Muscle layer of duodenum (tissue), 2 donors: ENCODE measurements at regions not wholly inside any gene's neighbourhood (a gene's known extent, or its start where the extent isn't known, plus 50 kb on each side); places are given as distances from the start of the nearest gene placed in this dataset.

Source experiments
- H3K27ac ChIP-seq: one replicate; pipeline ENCODE4 v1.7.0; 2013; ENCODE audit warnings: mild to moderate bottlenecking, low read length
- H3K27me3 ChIP-seq: one replicate; pipeline ENCODE4 v1.7.0; 2013; ENCODE audit warnings: low read depth, mild to moderate bottlenecking, control low read depth, low read length
- H3K36me3 ChIP-seq, 2 donors: one replicate each; pipeline ENCODE4 v1.7.0; 2013; ENCODE audit warnings: low read length in 2 of 2, control low read depth in 1 of 2, mild to moderate bottlenecking in 1 of 2; ENCODE audit not compliant: insufficient read depth in 2 of 2, control insufficient read depth in 1 of 2
- H3K4me1 ChIP-seq, 2 donors: one replicate each; pipeline ENCODE4 v1.7.0; 2013; ENCODE audit warnings: low read length in 2 of 2, mild to moderate bottlenecking in 2 of 2, control low read depth in 1 of 2, moderate library complexity in 1 of 2; ENCODE audit not compliant: insufficient read depth in 2 of 2, control insufficient read depth in 1 of 2
- H3K4me3 ChIP-seq, 2 donors: one replicate each; pipeline ENCODE4 v1.7.0; 2013; ENCODE audit warnings: low read length in 2 of 2, low read depth in 1 of 2, mild to moderate bottlenecking in 1 of 2
- H3K9me3 ChIP-seq, 2 donors: one replicate each; pipeline ENCODE4 v1.7.0; 2013; ENCODE audit warnings: low read length in 2 of 2, control low read depth in 1 of 2, mild to moderate bottlenecking in 1 of 2; ENCODE audit not compliant: control insufficient read depth in 1 of 2
- donor health status: healthy.

- Histone ChIP-seq H3K27ac (no peak overlapping the region), H3K4me1 (no peaks in the 10 kb centered on the region), H3K27me3 (no peaks in the 10 kb centered on the region), H3K9me3 (no peaks in the 10 kb centered on the region), H3K4me3 (no peak overlapping the region), H3K36me3 (no peaks in the 10 kb centered on the region)
These were observed 72.0 kb upstream of the JAG1 start for GRCh38 chr20:10745790-10746189.

GRCh38 chr20:10747019-10747418, 73.2 kb upstream of the JAG1 start:
- Histone ChIP-seq H3K9me3 (no peaks in the 10 kb centered on the region), H3K36me3 (no peaks in the 10 kb centered on the region), H3K27me3 (no peaks in the 10 kb centered on the region), H3K4me1 (no peaks in the 10 kb centered on the region), H3K27ac (no peak overlapping the region), H3K4me3 (no peak overlapping the region)

GRCh38 chr20:10749084-10749483, 75.3 kb upstream of the JAG1 start:
- no peaks in the 10 kb centered on the region for H3K4me1 ChIP-seq
- no peak overlapping the region for H3K27ac ChIP-seq
- no peak overlapping the region for H3K4me3 ChIP-seq
- no peaks in the 10 kb centered on the region for H3K27me3 ChIP-seq
- no peaks in the 10 kb centered on the region for H3K9me3 ChIP-seq
- H3K36me3 ChIP-seq: no peaks in the 10 kb centered on the region

DNA sequence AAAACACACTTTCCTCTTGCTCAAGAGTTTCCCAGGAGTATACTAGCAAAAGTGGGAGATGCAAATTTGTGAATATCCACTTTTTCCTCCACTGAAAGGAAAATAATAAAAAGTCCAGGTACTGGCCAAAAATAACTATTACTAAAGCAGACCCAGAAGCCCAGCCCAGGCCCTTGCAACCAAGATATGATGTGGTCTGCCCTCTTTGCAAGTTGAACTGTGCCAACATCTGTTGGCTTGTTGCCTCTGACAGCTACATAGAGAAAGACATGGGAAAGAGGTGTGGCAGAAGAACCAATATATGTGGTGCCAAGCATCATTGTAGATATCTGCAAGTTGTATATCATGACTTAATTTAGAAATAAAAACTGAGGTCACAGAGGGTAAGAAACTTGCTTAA, 78.4 kb upstream of the JAG1 start:
- Histone ChIP-seq H3K9me3 (no peaks in the 10 kb centered on the region), H3K4me1 (no peaks in the 10 kb centered on the region), H3K4me3 (no peak overlapping the region), H3K27ac (no peak overlapping the region), H3K27me3 (no peaks in the 10 kb centered on the region), H3K36me3 (no peaks in the 10 kb centered on the region)

DNA sequence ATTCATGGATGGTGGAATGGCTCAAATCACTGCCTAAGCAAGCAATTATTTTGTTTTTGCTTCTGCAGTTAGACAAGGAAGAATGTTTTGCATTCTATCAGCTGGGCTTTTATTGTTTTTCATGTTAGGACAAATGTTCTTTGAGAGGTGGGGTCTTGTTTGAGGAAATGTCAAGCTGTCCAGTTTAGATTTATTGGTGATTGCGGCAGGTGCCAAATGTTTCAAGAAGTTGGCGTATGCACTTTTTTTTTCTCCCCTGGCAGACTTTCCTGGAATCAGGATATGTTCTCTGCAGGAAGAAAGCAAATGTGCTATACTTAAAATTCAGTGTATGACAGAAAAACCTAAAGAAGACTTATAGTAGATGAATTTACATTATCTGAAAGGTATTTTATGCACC, 81.0 kb upstream of the JAG1 start:
- H3K27me3 ChIP-seq: no peaks in the 10 kb centered on the region
- H3K36me3 ChIP-seq: no peaks in the 10 kb centered on the region
- no peaks in the 10 kb centered on the region for H3K9me3 ChIP-seq
- no peak overlapping the region for H3K4me3 ChIP-seq
- H3K27ac ChIP-seq: no peak overlapping the region
- no peaks in the 10 kb centered on the region for H3K4me1 ChIP-seq

- Histone ChIP-seq H3K27me3 (no peaks in the 10 kb centered on the region), H3K4me1 (no peaks in the 10 kb centered on the region), H3K36me3 (no peaks in the 10 kb centered on the region), H3K27ac (no peak overlapping the region), H3K9me3 (no peaks in the 10 kb centered on the region), H3K4me3 (no peak overlapping the region)
These were observed 84.6 kb upstream of the JAG1 start for GRCh38 chr20:10758446-10758845.

DNA sequence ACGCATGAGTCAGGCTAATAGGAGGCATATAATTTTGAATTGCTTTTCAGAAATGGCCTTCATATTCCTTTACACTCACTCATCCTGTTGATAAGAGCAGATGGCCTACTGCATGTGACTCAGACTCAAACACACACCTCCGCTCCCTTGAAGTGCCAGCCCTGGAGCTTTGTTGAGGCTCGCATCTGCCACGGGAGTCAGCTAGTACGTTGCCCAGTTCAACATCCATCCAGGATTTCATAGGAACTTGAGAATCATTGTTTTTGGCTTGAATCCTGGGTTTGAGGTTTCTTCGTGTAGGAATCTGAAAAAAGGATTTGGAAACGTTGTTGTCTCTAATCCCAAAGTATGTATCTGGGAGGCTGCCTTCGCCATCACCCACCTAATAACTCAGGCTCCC, 87.4 kb upstream of the JAG1 start:
- H3K9me3 ChIP-seq: no peaks in the 10 kb centered on the region
- H3K27me3 ChIP-seq: no peaks in the 10 kb centered on the region
- H3K4me1 ChIP-seq: no peaks in the 10 kb centered on the region
- no peak overlapping the region for H3K4me3 ChIP-seq
- no peak overlapping the region for H3K27ac ChIP-seq
- H3K36me3 ChIP-seq: no peaks in the 10 kb centered on the region

DNA sequence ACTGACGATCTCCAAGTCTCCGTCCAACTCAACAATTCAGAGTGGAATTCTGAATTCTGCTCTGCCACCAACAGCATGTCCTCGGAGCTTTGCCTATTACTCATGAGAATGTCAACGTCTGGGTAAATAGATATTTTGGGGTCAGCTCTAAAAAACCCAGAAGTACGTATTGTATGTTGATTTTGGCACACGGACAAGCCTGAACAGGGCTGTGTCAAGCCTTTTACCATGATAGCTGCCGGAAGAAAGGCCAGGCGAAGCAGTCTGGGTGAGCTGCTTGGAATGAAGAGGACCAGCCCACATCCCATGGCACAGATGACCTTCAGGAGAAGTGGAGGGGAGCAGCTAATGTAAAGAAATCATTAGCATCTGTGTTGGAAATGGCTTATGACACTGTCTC, 88.0 kb upstream of the JAG1 start:
- Histone ChIP-seq H3K36me3 (no peaks in the 10 kb centered on the region), H3K4me3 (no peak overlapping the region), H3K27me3 (no peaks in the 10 kb centered on the region), H3K27ac (no peak overlapping the region), H3K9me3 (no peaks in the 10 kb centered on the region), H3K4me1 (no peaks in the 10 kb centered on the region)

- H3K4me3 ChIP-seq: no peak overlapping the region
- H3K36me3 ChIP-seq: no peaks in the 10 kb centered on the region
- no peak overlapping the region for H3K27ac ChIP-seq
- no peaks in the 10 kb centered on the region for H3K4me1 ChIP-seq
- H3K9me3 ChIP-seq: no peaks in the 10 kb centered on the region
- H3K27me3 ChIP-seq: no peaks in the 10 kb centered on the region
These were observed 88.4 kb upstream of the JAG1 start for GRCh38 chr20:10762216-10762615.

GRCh38 chr20:10763112-10763511, 89.3 kb upstream of the JAG1 start:
- Histone ChIP-seq H3K36me3 (no peaks in the 10 kb centered on the region), H3K9me3 (no peaks in the 10 kb centered on the region), H3K4me3 (no peak overlapping the region), H3K4me1 (no peaks in the 10 kb centered on the region), H3K27me3 (no peaks in the 10 kb centered on the region), H3K27ac (no peak overlapping the region)

DNA sequence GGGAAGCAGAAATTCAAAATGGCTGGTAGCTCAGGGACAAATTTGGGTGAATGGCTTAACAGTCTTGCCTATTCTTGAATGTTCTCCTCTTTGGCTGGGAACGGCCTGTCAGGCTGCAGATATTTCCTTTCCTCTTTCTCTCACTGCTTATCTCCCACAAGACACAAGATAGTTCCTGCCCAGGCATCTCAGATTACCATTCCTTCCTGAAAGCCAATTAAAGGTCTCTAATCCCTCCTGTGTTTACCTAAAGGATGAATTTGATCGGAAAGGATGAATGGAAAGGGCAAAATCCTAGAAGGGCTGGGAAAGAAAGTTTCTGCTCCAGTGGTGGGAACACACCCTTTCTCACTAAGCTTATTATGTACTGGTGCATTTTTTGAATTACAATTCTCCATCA, 95.9 kb upstream of the JAG1 start:
- H3K27ac ChIP-seq: no peak overlapping the region
- no peaks in the 10 kb centered on the region for H3K4me1 ChIP-seq
- no peaks in the 10 kb centered on the region for H3K27me3 ChIP-seq
- no peaks in the 10 kb centered on the region for H3K9me3 ChIP-seq
- H3K4me3 ChIP-seq: no peak overlapping the region
- H3K36me3 ChIP-seq: no peaks in the 10 kb centered on the region

DNA sequence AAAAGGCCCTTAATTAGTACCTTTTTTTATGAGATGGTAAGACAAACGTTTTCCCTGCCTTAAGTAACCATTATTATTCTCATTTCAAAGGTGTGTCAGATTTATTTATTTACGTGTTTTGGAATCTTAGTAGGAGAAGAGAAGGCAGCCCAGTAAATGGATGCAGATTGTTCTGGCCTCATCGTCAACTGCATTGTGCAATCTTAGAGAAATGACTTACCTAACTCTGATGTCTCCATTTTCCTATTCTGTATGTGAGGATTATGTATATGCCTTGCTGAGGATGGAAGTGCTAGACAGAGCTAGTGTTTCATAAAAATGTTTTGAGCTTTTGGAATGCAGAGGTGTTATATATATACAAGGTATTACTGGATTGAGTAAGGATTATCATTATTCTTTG, 97.0 kb upstream of the JAG1 start:
- Histone ChIP-seq H3K27me3 (no peaks in the 10 kb centered on the region), H3K4me3 (no peak overlapping the region), H3K27ac (no peak overlapping the region), H3K36me3 (no peaks in the 10 kb centered on the region), H3K9me3 (no peaks in the 10 kb centered on the region), H3K4me1 (no peaks in the 10 kb centered on the region)
